PFSK-1 (cell line): ENCODE measurements at regions not wholly inside any gene's neighbourhood (a gene's known extent, or its start where the extent isn't known, plus 50 kb on each side); places are given as distances from the start of the nearest gene placed in this dataset.

ENCODE experiments used
- POLR2AphosphoS5 ChIP-seq: IDR thresholded peaks from 2 replicates; pipeline ENCODE4 v1.6.1; 2012; ENCODE audit warnings: low read depth, mild to moderate bottlenecking, control low read depth, low read length, moderate library complexity
- SIN3A ChIP-seq: IDR thresholded peaks from 2 replicates; pipeline ENCODE4 v1.6.1; 2012; ENCODE audit warnings: mild to moderate bottlenecking, low read length, moderate library complexity, borderline replicate concordance; ENCODE audit not compliant: insufficient read depth
- TAF1 ChIP-seq: IDR thresholded peaks from 2 replicates; pipeline ENCODE4 v1.6.1; 2012; ENCODE audit warnings: low read length, control low read depth, borderline replicate concordance; ENCODE audit not compliant: insufficient read depth

DNA sequence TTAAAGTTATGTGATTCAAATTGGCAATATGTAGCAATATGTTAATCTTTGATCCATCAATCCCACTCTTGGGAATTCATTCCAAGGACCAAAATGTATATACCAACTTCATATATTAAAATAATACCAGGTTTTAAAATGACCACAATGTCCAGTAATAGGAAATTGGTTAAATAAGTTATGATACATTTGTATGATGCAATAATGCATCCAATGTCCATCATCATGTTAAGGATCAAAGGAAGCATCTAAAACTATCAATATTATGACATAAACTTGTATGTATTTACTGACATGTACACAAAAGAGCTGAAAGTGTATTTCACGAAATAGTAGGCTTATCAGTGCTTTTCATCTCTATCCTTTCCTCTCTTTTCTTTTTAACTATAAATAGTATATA, 406.0 kb downstream of the RSL24D1 start:
- TF ChIP-seq POLR2AphosphoS5 (no peak), SIN3A (no peak), TAF1 (no peak)
